HEK293T (cell line): ENCODE measurements at regions not wholly inside any gene's neighbourhood (a gene's known extent, or its start where the extent isn't known, plus 50 kb on each side); places are given as distances from the start of the nearest gene placed in this dataset.

ENCODE experiments used
- CTCF ChIA-PET: fragments of 350-600 bp; formaldehyde crosslinking; extraction: SDS; loops from one replicate; lab custom pipeline; 2021; ENCODE audit warnings: antibody characterized with exemption, inconsistent platforms; lab: Yijun Ruan, JAX
- POLR2A ChIA-PET: fragments of 350-600 bp; formaldehyde crosslinking; extraction: SDS; loops from one replicate; lab custom pipeline; 2020; ENCODE audit warnings: antibody characterized with exemption, inconsistent platforms; lab: Yijun Ruan, JAX
- DNase-seq: peaks from one replicate; pipeline ENCODE4 v3.0.0; 2012; ENCODE audit warnings: mixed read lengths; ENCODE audit errors: extremely low spot score
- ARNT ChIP-seq: fragments of 450-650 bp; IDR thresholded peaks from 2 replicates; pipeline ENCODE4 v1.6.1; 2017; ENCODE audit warnings: mild to moderate bottlenecking
- BHLHE40 ChIP-seq: fragments of 450-650 bp; IDR thresholded peaks from 2 replicates; pipeline ENCODE4 v1.6.1; 2016; ENCODE audit warnings: mild to moderate bottlenecking, moderate library complexity, borderline replicate concordance
- CTBP1 ChIP-seq: fragments of 450-650 bp; IDR thresholded peaks from 2 replicates; pipeline ENCODE4 v1.6.1; 2016; ENCODE audit warnings: borderline replicate concordance
- ELF4 ChIP-seq: fragments of 450-650 bp; IDR thresholded peaks from 2 replicates; pipeline ENCODE4 v1.6.1; 2017; ENCODE audit warnings: antibody characterized with exemption
- FOXA1 ChIP-seq: fragments of 450-650 bp; IDR thresholded peaks from 2 replicates; pipeline ENCODE4 v1.6.1; 2016; ENCODE audit warnings: mild to moderate bottlenecking
- FOXK2 ChIP-seq: fragments of 450-650 bp; IDR thresholded peaks from 2 replicates; pipeline ENCODE4 v1.6.1; 2016; ENCODE audit warnings: mild to moderate bottlenecking
- FOXM1 ChIP-seq: fragments of 450-650 bp; IDR thresholded peaks from 2 replicates; pipeline ENCODE4 v1.6.1; 2017; ENCODE audit warnings: mild to moderate bottlenecking, borderline replicate concordance
- HDGF ChIP-seq: fragments of 450-650 bp; IDR thresholded peaks from 2 replicates; pipeline ENCODE4 v1.6.1; 2017; ENCODE audit warnings: antibody characterized with exemption, borderline replicate concordance
- L3MBTL2 ChIP-seq: fragments of 450-650 bp; conservative IDR thresholded peaks from 2 replicates; pipeline ENCODE4 v1.6.1; 2016; ENCODE audit warnings: mild to moderate bottlenecking
- LEF1 ChIP-seq: fragments of 450-650 bp; IDR thresholded peaks from 2 replicates; pipeline ENCODE4 v1.6.1; 2017; ENCODE audit warnings: mild to moderate bottlenecking, borderline replicate concordance
- NFRKB ChIP-seq: fragments of 450-650 bp; IDR thresholded peaks from 2 replicates; pipeline ENCODE4 v1.6.1; 2016; ENCODE audit warnings: mild to moderate bottlenecking, moderate library complexity
- SP1 ChIP-seq: fragments of 450-650 bp; IDR thresholded peaks from 2 replicates; pipeline ENCODE4 v1.6.1; 2017
- SUZ12 ChIP-seq: fragments of 450-650 bp; IDR thresholded peaks from 2 replicates; pipeline ENCODE4 v1.6.1; 2016; ENCODE audit warnings: mild to moderate bottlenecking
- TARDBP ChIP-seq: fragments of 450-650 bp; IDR thresholded peaks from 2 replicates; pipeline ENCODE4 v1.6.1; 2016
- ZNF384 ChIP-seq: fragments of 450-650 bp; IDR thresholded peaks from 2 replicates; pipeline ENCODE4 v1.6.1; 2016
- TF ChIP-seq, protein P1 (sequence below): fragments of 450-650 bp; IDR thresholded peaks from 2 replicates; pipeline ENCODE4 v1.6.1; 2016

DNA sequence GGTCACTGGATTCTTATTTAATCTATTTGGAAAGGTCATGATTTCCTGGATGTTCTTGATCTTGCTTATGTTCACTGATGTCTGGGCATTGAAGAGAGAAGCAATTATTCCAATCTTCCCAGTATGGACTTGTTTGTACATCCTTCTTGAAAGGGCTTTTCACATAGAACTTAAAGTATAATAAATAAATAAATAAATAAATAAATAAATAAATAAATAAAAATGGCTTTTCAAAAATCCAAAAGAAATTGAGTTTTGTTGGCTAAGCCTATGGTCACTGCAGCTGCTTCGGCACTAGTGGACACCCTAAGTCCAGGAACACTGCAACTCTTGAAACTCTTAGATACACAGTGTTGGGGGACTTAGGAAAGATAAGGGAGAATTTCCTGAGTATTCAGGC is 840.7 kb upstream of the EDIL3 start:
- TF ChIP-seq ELF4, result no peak
- TF ChIP-seq BHLHE40, result no peak
- POLR2A ChIA-PET, result no interaction called here
- CTCF ChIA-PET, result no interaction called here
- no peak for DNase-seq

DNA sequence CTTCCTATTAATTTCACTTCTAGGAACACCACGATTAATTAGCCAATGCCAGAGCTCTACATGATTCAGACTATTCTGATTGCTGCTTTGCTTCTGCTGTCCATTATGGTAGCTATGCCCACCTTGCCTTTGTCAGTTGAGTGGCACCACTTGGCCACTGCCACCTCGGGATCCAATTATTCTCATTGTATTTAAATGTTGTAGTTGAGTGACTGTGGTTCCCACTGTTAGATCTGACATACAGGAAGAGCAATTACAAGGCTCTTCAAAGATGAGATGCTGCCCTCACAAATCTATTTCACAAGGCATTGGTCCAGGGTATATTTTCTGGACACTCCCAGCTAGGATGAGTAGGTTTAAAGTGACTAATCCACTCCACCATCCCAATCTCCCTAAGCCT is 864.5 kb upstream of the EDIL3 start:
- no peak for DNase-seq
- TF ChIP-seq HDGF (no peak), L3MBTL2 (no peak), FOXA1 (no peak), LEF1 (no peak), NFRKB (no peak), ARNT (no peak), ZNF384 (no peak), TARDBP (no peak), BHLHE40 (no peak), SUZ12 (no peak), FOXK2 (no peak)
- POLR2A ChIA-PET, result no interaction called here
- CTCF ChIA-PET, result no interaction called here

DNA sequence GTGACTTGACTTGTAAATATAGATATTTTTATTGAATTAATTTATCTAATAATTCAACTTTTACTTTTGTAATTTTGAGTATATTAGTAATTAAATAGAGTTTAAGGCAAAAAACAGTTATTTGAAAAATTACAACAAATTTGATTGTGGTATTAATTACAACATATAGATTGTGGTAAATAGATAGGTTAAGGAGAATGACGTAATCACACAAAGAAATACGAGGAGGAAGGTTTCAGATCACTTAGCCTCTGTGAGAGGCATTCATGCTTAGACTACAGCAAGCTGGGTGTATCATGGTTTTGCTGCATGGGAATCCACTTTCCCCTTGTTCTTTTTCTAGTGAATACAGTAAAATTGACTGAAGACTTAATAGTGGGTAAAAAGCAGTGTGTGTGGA is 878.4 kb upstream of the EDIL3 start:
- no peak for DNase-seq
- TF ChIP-seq LEF1, result no peak
- no peak for TF ChIP-seq FOXM1
- no peak for TF ChIP-seq BHLHE40
- no peak for TF ChIP-seq ARNT
- TF ChIP-seq TARDBP, result no peak
- TF ChIP-seq SP1, result no peak
- TF ChIP-seq, protein P1, sequence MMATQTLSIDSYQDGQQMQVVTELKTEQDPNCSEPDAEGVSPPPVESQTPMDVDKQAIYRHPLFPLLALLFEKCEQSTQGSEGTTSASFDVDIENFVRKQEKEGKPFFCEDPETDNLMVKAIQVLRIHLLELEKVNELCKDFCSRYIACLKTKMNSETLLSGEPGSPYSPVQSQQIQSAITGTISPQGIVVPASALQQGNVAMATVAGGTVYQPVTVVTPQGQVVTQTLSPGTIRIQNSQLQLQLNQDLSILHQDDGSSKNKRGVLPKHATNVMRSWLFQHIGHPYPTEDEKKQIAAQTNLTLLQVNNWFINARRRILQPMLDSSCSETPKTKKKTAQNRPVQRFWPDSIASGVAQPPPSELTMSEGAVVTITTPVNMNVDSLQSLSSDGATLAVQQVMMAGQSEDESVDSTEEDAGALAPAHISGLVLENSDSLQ, result no peak
- TF ChIP-seq FOXA1, result no peak
- TF ChIP-seq NFRKB, result no peak
- TF ChIP-seq FOXK2, result no peak
- TF ChIP-seq SUZ12, result no peak
- TF ChIP-seq ELF4, result no peak
- TF ChIP-seq CTBP1, result no peak
- no peak for TF ChIP-seq L3MBTL2
- CTCF ChIA-PET, result no interaction called here

DNA sequence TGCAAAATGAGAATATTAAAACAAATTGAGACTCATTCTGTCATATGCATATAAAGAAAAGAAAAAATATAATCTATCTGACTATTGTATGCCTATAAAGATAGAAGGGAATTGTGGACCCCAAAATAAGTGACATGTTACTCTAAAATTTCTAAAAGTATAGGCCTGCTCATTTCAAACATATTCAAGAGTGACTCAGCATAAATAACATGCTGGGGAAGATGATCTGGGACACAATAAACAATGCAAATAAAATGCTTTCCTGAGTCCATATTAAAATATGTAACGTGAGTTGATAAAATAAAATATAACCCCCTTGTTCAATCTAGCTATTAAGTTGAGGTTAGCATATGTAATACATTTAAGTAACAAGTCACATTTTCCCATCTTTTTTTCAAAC is 882.0 kb upstream of the EDIL3 start:
- TF ChIP-seq ZNF384 (no peak), FOXK2 (no peak), CTBP1 (no peak), SP1 (no peak), FOXM1 (no peak), LEF1 (no peak), SUZ12 (no peak), TARDBP (no peak), BHLHE40 (no peak), ARNT (no peak), HDGF (no peak), ELF4 (no peak)
- no peak for DNase-seq
- ChIA-PET CTCF (no interaction called here), POLR2A (no interaction called here)

More for the DNA sequence above, 878.4 kb upstream of the EDIL3 start:
- POLR2A ChIA-PET, result no interaction called here

DNA sequence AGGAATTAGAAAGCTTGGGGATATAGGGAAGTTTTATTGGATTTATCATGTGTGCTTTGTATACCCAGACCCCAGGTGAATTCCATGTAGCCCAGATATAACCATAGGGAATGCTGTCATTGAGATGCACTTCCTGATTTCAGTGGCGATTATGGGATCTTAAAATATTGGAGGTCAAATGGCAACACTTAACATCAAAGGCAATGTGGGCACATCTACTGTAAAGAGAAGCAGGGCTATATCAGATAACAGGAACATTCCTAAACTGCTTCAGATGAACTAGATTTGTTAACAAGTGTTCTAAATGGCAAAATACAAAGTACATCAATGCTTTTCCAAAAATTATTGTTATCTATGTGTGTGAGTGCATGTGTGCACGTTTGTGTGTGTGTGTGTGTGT is 883.5 kb upstream of the EDIL3 start:
- TF ChIP-seq FOXA1 (no peak), TARDBP (no peak), SP1 (no peak), ARNT (no peak), ELF4 (no peak), LEF1 (no peak), ZNF384 (no peak), BHLHE40 (no peak), SUZ12 (no peak)
- no peak for DNase-seq
- CTCF ChIA-PET, result no interaction called here
- POLR2A ChIA-PET, result no interaction called here

DNA sequence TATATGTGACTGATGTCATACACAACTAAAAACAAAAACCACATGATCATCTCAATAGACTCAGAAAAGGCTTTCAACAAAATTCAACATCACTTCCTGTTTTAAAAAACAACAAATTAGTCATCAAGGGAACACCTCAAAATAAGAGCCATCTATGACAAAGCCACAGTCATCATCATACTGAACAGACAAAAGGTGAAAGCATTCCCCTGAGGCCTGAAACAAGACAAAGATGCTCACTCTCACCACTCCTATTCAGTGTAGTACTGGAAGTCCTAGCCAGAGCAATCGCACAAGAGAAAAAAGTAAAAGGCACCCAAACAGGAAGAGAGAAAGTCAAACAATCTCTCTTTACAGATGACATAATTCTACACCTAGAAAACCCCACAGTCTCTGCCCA is 893.5 kb upstream of the EDIL3 start:
- CTCF ChIA-PET, result no interaction called here
- TF ChIP-seq SUZ12 (no peak), BHLHE40 (no peak), SP1 (no peak), CTBP1 (no peak), FOXK2 (no peak), TARDBP (no peak), L3MBTL2 (no peak), FOXA1 (no peak)
- TF ChIP-seq, protein P1, result no peak
- POLR2A ChIA-PET, result no interaction called here
- no peak for DNase-seq

DNA sequence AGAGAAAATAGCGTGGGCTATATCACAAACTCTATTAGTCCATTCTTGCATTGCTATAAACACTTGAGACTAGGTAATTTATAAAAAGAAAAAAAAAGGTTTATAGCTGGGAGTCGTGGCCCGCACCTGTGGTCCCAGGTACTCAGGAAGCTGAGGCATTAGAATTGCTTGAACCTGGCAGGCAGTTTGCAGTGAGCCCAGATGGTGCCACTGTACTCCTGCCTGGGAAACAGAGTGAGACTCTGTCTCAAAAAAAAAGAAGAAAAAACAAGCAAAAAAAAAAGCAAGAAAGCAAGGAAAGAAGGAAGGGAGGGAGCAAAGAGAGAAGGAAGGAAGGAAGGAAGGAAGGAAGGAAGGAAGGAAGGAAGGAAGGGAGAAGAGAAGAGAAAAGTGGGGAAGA is 904.2 kb upstream of the EDIL3 start:
- CTCF ChIA-PET, result no interaction called here
- DNase-seq, result no peak
- TF ChIP-seq FOXM1, result no peak
- no peak for TF ChIP-seq FOXK2
- no peak for TF ChIP-seq HDGF
- no peak for TF ChIP-seq NFRKB
- TF ChIP-seq SUZ12, result no peak
- TF ChIP-seq SP1, result no peak
- TF ChIP-seq CTBP1, result no peak
- no peak for TF ChIP-seq LEF1
- TF ChIP-seq BHLHE40, result no peak
- TF ChIP-seq ZNF384, result no peak
- TF ChIP-seq, protein P1, result no peak

More for the DNA sequence above, 904.2 kb upstream of the EDIL3 start:
- POLR2A ChIA-PET, result no interaction called here
